RWPE1 (cell line): ENCODE measurements at regions not wholly inside any gene's neighbourhood (a gene's known extent, or its start where the extent isn't known, plus 50 kb on each side); places are given as distances from the start of the nearest gene placed in this dataset.

Experiments used
- CTCF ChIA-PET: fragments of 350-600 bp; sonication (Branson Sonifier 250); formaldehyde crosslinking; extraction: SDS; loops from one replicate; lab custom pipeline; 2021; lab: Yijun Ruan, JAX
- POLR2A ChIA-PET: fragments of 400-600 bp; formaldehyde crosslinking; extraction: SDS; loops from one replicate; lab custom pipeline; 2020; ENCODE audit warnings: antibody characterized with exemption; ENCODE audit not compliant: low non-redundant PET; lab: Yijun Ruan, JAX
- DNase-seq: peaks from one replicate; pipeline ENCODE4 v3.0.0; 2012; ENCODE audit warnings: low spot score
- H3K27ac ChIP-seq: fragments of 450-650 bp; 2 replicates; pipeline ENCODE4 v1.5.1; 2017
- TF ChIP-seq, protein P1 (sequence below): fragments of 450-650 bp; conservative IDR thresholded peaks from 2 replicates; pipeline ENCODE4 v1.5.1; 2017; ENCODE audit warnings: low read depth, mild to moderate bottlenecking

DNA sequence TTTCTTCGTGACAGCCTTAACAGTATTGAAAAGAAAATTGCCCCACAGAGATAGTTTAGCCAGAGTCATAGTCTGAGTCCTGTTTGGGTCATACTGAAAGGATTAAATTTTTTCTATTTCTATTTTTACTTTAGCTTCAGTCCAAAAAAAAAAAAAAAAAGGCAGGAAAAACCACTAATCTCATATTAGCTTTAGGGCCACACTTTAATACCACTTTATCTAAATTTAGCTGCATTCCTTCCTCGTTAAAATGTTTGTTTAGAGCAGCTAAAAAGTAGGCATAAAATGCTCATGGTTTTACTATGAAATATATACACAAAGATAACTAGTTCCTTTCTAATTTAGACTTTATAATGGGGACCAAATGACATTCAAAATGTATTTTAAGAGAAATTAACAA lies 216.5 kb upstream of the TMEM196 start:
- H3K27ac ChIP-seq, result no peak overlapping the region
- ChIA-PET POLR2A (no interaction called here), CTCF (interaction anchor here (0.6 to 0.7 kb wide), 2 partner anchors 22 to 242 kb away, joined by 3 read pairs; no protein-coding TSS in a partner anchor)
- TF ChIP-seq, protein P1, sequence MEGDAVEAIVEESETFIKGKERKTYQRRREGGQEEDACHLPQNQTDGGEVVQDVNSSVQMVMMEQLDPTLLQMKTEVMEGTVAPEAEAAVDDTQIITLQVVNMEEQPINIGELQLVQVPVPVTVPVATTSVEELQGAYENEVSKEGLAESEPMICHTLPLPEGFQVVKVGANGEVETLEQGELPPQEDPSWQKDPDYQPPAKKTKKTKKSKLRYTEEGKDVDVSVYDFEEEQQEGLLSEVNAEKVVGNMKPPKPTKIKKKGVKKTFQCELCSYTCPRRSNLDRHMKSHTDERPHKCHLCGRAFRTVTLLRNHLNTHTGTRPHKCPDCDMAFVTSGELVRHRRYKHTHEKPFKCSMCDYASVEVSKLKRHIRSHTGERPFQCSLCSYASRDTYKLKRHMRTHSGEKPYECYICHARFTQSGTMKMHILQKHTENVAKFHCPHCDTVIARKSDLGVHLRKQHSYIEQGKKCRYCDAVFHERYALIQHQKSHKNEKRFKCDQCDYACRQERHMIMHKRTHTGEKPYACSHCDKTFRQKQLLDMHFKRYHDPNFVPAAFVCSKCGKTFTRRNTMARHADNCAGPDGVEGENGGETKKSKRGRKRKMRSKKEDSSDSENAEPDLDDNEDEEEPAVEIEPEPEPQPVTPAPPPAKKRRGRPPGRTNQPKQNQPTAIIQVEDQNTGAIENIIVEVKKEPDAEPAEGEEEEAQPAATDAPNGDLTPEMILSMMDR, result no peak
- DNase-seq, result no peak

DNA sequence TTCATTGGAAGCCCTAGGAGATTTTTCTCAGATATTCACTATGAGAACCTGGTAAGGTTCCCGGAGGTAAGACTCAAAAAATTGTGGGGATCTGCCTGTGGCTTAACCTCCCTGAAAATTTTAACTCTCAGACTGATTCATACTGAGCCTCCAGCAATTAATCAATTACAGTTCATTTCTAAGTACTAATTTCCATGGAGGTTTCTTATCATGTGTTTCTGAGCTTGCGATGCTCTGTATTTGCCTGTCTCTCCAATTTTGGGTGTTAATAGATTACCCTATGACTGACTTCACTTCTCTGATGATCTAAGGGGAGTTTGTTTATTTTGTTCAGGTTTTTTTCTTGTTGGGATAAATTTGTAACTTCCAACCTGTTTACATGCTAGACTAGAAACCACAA lies 215.4 kb upstream of the TMEM196 start:
- CTCF ChIA-PET, result no interaction called here
- POLR2A ChIA-PET, result no interaction called here
- TF ChIP-seq, protein P1, result no peak
- H3K27ac ChIP-seq, result no peak overlapping the region
- DNase-seq, result no peak

DNA sequence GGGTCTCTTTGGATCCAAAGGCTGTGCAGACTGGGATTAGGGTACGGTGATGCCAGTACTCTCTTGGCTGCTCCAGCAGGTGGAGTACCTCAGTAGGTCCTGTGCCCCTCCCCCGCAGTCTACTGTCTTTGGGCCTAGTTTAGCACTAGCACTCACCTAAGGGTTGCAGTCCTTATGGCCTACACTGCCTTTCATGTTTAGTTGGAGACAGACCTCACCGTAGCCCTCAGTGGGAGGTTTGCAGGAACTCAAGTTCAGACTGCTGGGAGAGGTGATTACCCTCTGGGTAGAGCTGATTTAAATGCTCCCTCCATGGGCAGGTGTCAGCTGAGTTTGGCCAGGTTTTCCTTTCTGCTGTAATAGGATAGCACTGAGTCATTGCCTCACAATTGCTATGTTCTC lies 210.8 kb upstream of the TMEM196 start:
- DNase-seq, result no peak
- CTCF ChIA-PET, result no interaction called here
- POLR2A ChIA-PET, result no interaction called here
- no peak overlapping the region for H3K27ac ChIP-seq
- TF ChIP-seq, protein P1, result no peak

DNA sequence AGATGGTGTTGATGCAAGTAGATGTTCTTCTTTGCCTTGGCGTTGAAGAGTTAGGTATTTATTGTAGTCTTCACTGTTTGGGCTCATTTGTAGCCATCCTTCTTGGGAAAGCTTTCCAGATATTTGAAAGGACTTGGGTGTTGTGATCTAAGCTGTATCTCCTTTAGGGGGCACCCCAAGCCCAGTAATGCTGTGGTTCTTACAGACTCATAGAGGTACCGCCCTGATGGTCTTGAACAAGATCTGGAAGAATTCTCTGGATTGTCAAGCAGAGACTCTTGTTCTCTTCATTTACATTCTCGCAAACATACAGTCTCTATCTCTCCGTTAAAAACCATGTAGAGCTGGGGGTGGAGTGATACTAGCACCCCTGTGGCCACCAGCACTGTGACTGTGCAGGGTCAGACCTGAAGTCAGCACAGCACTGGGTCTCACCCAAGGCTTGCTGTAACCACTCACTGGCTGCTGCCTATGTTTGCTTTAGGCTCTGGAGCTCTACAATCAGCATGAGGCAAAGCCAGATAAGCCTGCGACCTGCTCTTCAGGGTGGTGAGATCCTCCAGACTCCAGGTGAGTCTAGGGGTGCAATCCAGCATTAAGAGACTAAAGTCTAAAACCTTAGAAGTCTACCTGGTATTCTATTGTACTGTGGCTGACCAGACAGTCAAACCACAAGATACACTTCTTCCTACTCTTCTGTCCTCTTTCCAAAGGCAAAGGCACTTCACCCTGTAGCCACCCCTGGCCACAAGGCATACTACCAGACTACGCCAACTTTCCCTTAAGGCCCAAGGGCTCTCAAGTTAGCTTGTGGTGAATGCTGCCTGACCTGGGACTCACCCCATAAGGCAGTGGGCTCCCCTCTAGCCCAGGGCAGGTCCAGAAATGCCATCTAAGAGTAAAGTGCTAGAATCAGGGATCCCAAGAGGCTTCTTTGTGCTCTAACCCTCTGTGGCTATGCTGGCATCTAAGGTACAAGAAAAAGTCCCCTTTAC lies 209.7 kb upstream of the TMEM196 start:
- TF ChIP-seq, protein P1, result no peak
- H3K27ac ChIP-seq, result no peak overlapping the region
- POLR2A ChIA-PET, result no interaction called here
- no peak for DNase-seq
- CTCF ChIA-PET, result interaction anchor here (0.6 kb wide), 2 partner anchors 133 to 785 kb away, joined by 3 to 6 read pairs; no protein-coding TSS in a partner anchor

DNA sequence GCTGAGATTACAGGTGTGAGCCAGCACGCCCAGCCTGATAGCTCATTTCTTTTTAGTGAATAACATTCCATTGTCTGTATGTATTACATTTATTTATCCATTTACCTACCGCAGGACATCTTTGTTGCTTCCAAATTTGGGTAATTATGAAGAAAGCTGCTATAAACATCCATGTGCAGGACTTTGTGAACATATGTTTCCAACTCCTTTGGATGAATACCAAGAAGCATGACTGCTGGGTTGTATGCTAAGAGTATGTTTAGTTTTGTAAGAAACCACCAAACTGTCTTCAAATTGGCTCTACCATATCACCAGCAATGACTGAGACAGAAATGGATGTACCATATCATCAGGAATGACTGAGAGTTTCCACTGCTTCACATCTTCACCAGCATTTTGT lies 200.2 kb upstream of the TMEM196 start:
- TF ChIP-seq, protein P1, result no peak
- ChIA-PET POLR2A (no interaction called here), CTCF (interaction anchor here (0.6 kb wide), 1 partner anchor 144 kb away, joined by 3 read pairs; no protein-coding TSS in a partner anchor)
- no peak overlapping the region for H3K27ac ChIP-seq
- DNase-seq, result no peak

DNA sequence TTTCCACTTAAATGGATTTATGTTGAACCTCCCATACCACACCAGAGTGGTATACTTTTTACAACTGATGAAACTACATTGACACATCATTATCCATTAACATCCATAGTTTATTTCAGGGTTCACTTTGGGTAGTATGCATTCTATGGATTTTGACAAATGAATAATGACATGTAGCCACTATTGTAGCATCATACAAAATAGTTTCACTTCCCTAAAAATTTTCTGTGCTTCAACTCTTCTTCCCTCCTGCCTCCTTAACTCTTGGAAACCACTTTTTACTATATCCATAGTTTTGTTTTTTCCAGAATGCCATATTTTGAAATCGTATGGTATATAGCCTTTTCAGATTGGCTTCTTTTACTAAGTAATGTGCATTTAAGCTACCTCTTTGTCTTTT lies 199.5 kb upstream of the TMEM196 start:
- TF ChIP-seq, protein P1, result no peak
- ChIA-PET CTCF (interaction anchor here (0.6 to 0.7 kb wide), 2 partner anchors 31 to 144 kb away, joined by 3 to 4 read pairs; no protein-coding TSS in a partner anchor), POLR2A (no interaction called here)
- DNase-seq, result no peak
- no peak overlapping the region for H3K27ac ChIP-seq
